ENCODE measurements at regions not wholly inside any gene's neighbourhood (a gene's known extent, or its start where the extent isn't known, plus 50 kb on each side); places are given as distances from the start of the nearest gene placed in this dataset.

- no peak overlapping the region for H3K27ac ChIP-seq
- CTCF ChIA-PET, result no interaction called here
- TF ChIP-seq, protein P1, sequence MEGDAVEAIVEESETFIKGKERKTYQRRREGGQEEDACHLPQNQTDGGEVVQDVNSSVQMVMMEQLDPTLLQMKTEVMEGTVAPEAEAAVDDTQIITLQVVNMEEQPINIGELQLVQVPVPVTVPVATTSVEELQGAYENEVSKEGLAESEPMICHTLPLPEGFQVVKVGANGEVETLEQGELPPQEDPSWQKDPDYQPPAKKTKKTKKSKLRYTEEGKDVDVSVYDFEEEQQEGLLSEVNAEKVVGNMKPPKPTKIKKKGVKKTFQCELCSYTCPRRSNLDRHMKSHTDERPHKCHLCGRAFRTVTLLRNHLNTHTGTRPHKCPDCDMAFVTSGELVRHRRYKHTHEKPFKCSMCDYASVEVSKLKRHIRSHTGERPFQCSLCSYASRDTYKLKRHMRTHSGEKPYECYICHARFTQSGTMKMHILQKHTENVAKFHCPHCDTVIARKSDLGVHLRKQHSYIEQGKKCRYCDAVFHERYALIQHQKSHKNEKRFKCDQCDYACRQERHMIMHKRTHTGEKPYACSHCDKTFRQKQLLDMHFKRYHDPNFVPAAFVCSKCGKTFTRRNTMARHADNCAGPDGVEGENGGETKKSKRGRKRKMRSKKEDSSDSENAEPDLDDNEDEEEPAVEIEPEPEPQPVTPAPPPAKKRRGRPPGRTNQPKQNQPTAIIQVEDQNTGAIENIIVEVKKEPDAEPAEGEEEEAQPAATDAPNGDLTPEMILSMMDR (conservative IDR thresholded peaks at IDR 0.05; ENCODE audit: low read depth), result no peak
- no peak for DNase-seq (ENCODE audit: low spot score)
- POLR2A ChIA-PET (ENCODE audit: low non-redundant PET), result no interaction called here
These were observed 472.4 kb upstream of the NWD2 start for GRCh38 chr4:36772154-36772516.

GRCh38 chr4:36773467-36773866 lies 471.1 kb upstream of the NWD2 start:
- ChIA-PET POLR2A (ENCODE audit: low non-redundant PET) (no interaction called here), CTCF (no interaction called here)
- no peak overlapping the region for H3K27ac ChIP-seq
- DNase-seq (ENCODE audit: low spot score), result no peak
- TF ChIP-seq, protein P1 (conservative IDR thresholded peaks at IDR 0.05; ENCODE audit: low read depth), result no peak

DNA sequence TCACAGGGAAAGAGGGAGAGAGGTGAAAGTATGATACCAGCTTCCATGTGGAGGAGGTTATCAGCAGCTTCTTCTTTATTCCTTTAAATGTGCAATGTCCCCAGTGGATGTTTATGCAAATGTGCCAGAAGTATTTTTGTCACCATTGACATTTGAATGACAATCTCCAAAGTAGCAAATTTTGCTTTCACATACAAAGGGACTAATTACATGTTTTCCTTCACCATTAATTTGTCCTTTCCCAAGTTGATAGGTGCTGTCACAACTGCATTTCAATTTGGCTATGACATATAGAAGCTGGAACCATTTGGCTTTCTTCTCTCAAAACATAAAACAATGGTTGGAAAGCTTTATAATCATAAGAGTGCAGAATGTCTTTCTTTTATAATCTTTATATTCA lies 469.0 kb upstream of the NWD2 start:
- TF ChIP-seq, protein P1 (conservative IDR thresholded peaks at IDR 0.05; ENCODE audit: low read depth), result no peak
- POLR2A ChIA-PET (ENCODE audit: low non-redundant PET), result interaction anchor here (0.6 kb wide), 1 partner anchor 349 kb away, joined by 3 read pairs; no protein-coding TSS in a partner anchor
- CTCF ChIA-PET, result no interaction called here
- H3K27ac ChIP-seq, result no peak overlapping the region
- no peak for DNase-seq (ENCODE audit: low spot score)

DNA sequence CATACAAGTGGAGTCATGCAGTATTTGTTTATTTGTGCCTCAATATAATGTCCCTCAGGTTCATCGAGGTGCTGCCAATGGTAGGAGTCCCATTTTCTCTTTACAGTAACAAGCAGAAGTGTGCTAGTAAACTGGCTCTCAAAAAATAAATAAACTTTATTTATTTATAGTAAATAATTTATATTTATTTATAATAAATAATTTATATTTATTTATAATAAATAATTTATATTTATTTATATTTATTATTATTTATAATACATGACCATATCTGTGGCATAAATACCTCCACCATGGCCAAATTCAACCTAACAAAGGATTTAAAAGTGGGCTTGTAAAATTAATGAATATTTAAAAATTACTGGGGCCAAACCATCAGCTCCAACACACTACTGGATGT lies 464.9 kb upstream of the NWD2 start:
- TF ChIP-seq, protein P1 (conservative IDR thresholded peaks at IDR 0.05; ENCODE audit: low read depth), result no peak
- ChIA-PET POLR2A (ENCODE audit: low non-redundant PET) (no interaction called here), CTCF (no interaction called here)
- H3K27ac ChIP-seq, result no peak overlapping the region
- DNase-seq (ENCODE audit: low spot score), result no peak

GRCh38 chr4:36785973-36786372 lies 458.6 kb upstream of the NWD2 start:
- no peak for DNase-seq (ENCODE audit: low spot score)
- ChIA-PET POLR2A (ENCODE audit: low non-redundant PET) (no interaction called here), CTCF (no interaction called here)
- no peak overlapping the region for H3K27ac ChIP-seq
- TF ChIP-seq, protein P1 (conservative IDR thresholded peaks at IDR 0.05; ENCODE audit: low read depth), result no peak

DNA sequence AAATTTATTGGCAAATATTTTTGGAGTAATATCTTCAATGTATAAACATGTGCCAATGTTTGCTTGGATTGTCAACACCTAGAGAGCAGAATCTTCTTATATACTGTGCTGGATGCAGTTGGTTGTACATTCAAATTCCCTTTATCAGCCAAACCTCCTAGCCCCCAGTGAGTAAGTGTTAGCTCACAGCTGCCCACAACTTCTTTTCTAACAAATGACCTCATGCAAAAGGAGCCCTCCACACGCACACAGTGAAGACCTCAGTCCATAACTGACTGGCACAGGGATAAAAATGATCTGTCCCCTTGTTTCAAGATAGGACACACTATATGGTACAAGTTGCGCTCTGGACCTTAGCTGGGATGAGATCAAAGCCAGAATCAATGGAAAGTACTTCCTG lies 458.0 kb upstream of the NWD2 start:
- ChIA-PET POLR2A (ENCODE audit: low non-redundant PET) (no interaction called here), CTCF (no interaction called here)
- no peak overlapping the region for H3K27ac ChIP-seq
- DNase-seq (ENCODE audit: low spot score), result no peak
- TF ChIP-seq, protein P1 (conservative IDR thresholded peaks at IDR 0.05; ENCODE audit: low read depth), result no peak

GRCh38 chr4:36794716-36795115 lies 449.8 kb upstream of the NWD2 start:
- POLR2A ChIA-PET (ENCODE audit: low non-redundant PET), result no interaction called here
- CTCF ChIA-PET, result no interaction called here
- H3K27ac ChIP-seq, result no peak overlapping the region
- DNase-seq (ENCODE audit: low spot score), result no peak
- TF ChIP-seq, protein P1 (conservative IDR thresholded peaks at IDR 0.05; ENCODE audit: low read depth), result no peak
